MM.1S (cell line): ENCODE measurements at regions not wholly inside any gene's neighbourhood (a gene's known extent, or its start where the extent isn't known, plus 50 kb on each side); places are given as distances from the start of the nearest gene placed in this dataset.
A peak's percentile ranks its signal among the peaks of the same experiment; 100 is the strongest.

ENCODE experiments used
- DNase-seq: peaks from one replicate; pipeline ENCODE4 v3.0.0-alpha.2; 2015
- H2AFZ ChIP-seq: fragments of 300-600 bp; sonication (generic); 2 replicates; pipeline ENCODE4 v1.6.0; 2016; ENCODE audit warnings: antibody characterized with exemption, low read length
- H3F3A ChIP-seq: fragments of 300-600 bp; sonication (generic); 2 replicates; pipeline ENCODE4 v1.6.1; 2016; ENCODE audit warnings: mild to moderate bottlenecking, antibody characterized with exemption, low read length, moderate library complexity, mixed read lengths; ENCODE audit not compliant: insufficient read depth
- H3K27ac ChIP-seq: fragments of 300-600 bp; sonication (generic); 2 replicates; pipeline ENCODE4 v1.5.1; 2016; ENCODE audit warnings: mild to moderate bottlenecking, low read length
- H3K27me3 ChIP-seq: fragments of 300-600 bp; sonication (generic); replicated peaks from 2 replicates; pipeline ENCODE4 v1.6.0; 2016; ENCODE audit warnings: low read length; ENCODE audit not compliant: insufficient read depth
- H3K36me3 ChIP-seq: fragments of 300-600 bp; sonication (generic); replicated peaks from 2 replicates; pipeline ENCODE4 v1.6.1; 2016; ENCODE audit warnings: mild to moderate bottlenecking, low read length, mixed read lengths; ENCODE audit not compliant: insufficient read depth
- H3K4me1 ChIP-seq: fragments of 300-600 bp; sonication (generic); 2 replicates; pipeline ENCODE4 v1.6.1; 2016; ENCODE audit warnings: low read length, mixed read lengths
- H3K4me2 ChIP-seq: fragments of 300-600 bp; sonication (generic); 2 replicates; pipeline ENCODE4 v1.6.0; 2016; ENCODE audit warnings: low read depth, low read length
- H3K4me3 ChIP-seq: fragments of 300-600 bp; sonication (generic); 2 replicates; pipeline ENCODE4 v1.5.1; 2016; ENCODE audit warnings: low read length, mixed read lengths
- H3K79me2 ChIP-seq: fragments of 300-600 bp; sonication (generic); 2 replicates; pipeline ENCODE4 v1.6.1; 2016; ENCODE audit warnings: mixed run types, low read length, mixed read lengths
- H3K9ac ChIP-seq: fragments of 300-600 bp; sonication (generic); 2 replicates; pipeline ENCODE4 v1.6.1; 2016; ENCODE audit warnings: low read length, mixed read lengths
- H3K9me2 ChIP-seq: fragments of 300-600 bp; sonication (generic); replicated peaks from 2 replicates; pipeline ENCODE4 v1.6.1; 2016; ENCODE audit warnings: mild to moderate bottlenecking, low read length, mixed read lengths; ENCODE audit not compliant: insufficient read depth
- H3K9me3 ChIP-seq: fragments of 300-600 bp; sonication (generic); replicated peaks from 2 replicates; pipeline ENCODE4 v1.6.1; 2016; ENCODE audit warnings: mild to moderate bottlenecking, low read length, mixed read lengths; ENCODE audit not compliant: insufficient read depth
- H4K20me1 ChIP-seq: fragments of 300-600 bp; sonication (generic); 2 replicates; pipeline ENCODE4 v1.6.1; 2016; ENCODE audit warnings: mild to moderate bottlenecking, low read length, moderate library complexity, mixed read lengths; ENCODE audit not compliant: insufficient read depth
- EZH2 ChIP-seq: fragments of 300-600 bp; sonication (generic); optimal IDR thresholded peaks from 2 replicates; pipeline ENCODE3; 2017; ENCODE audit warnings: low read depth, mild to moderate bottlenecking, antibody characterized with exemption, low read length, mixed read lengths
- EZH2phosphoT487 ChIP-seq: fragments of 300-600 bp; sonication (generic); IDR thresholded peaks from 2 replicates; pipeline ENCODE4 v1.6.1; 2018; ENCODE audit warnings: antibody characterized with exemption, low read length
- TF ChIP-seq, protein P1 (sequence below): fragments of 300-600 bp; sonication (generic); IDR thresholded peaks from 2 replicates; pipeline ENCODE4 v1.5.1; 2016; ENCODE audit warnings: antibody characterized with exemption, low read length, mixed read lengths

DNA sequence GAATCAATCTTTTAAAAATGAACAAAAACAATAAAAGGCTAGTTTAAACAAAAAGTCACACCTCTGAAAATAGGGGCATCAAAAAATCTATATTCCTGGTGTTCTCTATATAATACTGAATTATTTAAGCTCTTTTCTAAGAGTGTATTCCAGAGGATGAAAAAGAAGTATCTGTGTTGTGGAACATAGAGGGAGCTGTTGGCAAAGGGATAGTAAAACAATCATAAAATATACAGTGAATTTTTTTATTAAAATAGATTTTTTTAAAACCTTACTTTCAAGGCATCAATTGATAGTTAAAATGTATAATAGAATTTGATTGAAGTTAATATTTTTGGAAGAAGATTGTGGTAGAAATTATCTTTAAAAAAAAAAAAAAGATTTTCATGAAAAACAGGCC is 1409.1 kb upstream of the CELF2 start:
- H2AFZ ChIP-seq = no peak overlapping the region
- no peaks in the 10 kb centered on the region for H3K79me2 ChIP-seq
- no peak overlapping the region for H3K9ac ChIP-seq
- no peaks in the 10 kb centered on the region for H3K9me2 ChIP-seq
- peaks cover 4% of the 10 kb centered on the region for H3F3A ChIP-seq
- H3K27ac ChIP-seq = no peak overlapping the region
- DNase-seq = no peak
- H3K4me3 ChIP-seq = no peak overlapping the region
- H3K36me3 ChIP-seq = no peaks in the 10 kb centered on the region
- no peaks in the 10 kb centered on the region for H3K9me3 ChIP-seq
- no peaks in the 10 kb centered on the region for H3K4me1 ChIP-seq
- TF ChIP-seq, protein P1, sequence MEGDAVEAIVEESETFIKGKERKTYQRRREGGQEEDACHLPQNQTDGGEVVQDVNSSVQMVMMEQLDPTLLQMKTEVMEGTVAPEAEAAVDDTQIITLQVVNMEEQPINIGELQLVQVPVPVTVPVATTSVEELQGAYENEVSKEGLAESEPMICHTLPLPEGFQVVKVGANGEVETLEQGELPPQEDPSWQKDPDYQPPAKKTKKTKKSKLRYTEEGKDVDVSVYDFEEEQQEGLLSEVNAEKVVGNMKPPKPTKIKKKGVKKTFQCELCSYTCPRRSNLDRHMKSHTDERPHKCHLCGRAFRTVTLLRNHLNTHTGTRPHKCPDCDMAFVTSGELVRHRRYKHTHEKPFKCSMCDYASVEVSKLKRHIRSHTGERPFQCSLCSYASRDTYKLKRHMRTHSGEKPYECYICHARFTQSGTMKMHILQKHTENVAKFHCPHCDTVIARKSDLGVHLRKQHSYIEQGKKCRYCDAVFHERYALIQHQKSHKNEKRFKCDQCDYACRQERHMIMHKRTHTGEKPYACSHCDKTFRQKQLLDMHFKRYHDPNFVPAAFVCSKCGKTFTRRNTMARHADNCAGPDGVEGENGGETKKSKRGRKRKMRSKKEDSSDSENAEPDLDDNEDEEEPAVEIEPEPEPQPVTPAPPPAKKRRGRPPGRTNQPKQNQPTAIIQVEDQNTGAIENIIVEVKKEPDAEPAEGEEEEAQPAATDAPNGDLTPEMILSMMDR = no peak; the same call in 1 of the 2 replicates
- TF ChIP-seq EZH2 (no peak), EZH2phosphoT487 (no peak)
- no peaks in the 10 kb centered on the region for H4K20me1 ChIP-seq
- H3K4me2 ChIP-seq = no peak overlapping the region
- H3K27me3 ChIP-seq = no peaks in the 10 kb centered on the region

DNA sequence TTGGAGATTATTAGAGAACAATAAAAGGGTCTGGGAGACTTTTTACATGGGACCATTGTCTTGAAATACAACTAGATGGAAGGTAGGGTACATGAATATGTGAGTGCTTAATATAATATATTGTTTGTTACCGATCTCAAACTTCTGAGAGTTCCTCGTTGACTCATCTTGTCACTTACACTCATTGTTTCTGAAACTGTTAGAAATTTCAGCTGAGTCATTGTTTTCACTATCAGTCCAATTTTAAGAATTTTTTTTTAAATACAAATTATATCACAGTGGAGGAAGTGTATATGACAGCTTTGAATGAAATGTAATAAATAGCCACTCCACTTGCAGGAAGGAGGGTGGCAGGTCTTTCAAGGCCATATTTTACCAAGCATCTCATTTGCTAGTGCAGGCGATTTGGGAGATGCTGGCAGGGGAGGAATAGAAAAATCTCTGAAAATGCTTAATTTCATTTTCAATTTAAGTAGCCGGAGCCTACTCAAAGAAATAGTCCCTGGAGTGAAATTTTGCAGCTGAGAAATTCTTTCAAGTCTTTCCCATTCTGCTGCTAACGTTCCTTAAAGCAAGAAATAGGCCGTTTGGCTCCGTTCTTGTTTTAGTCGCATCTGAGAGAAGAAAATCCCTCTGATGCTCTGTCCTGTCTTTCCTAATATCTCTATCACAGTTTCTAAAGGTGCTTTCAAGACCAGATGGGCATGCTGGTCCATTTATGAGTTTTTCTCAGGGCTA is 1404.2 kb upstream of the CELF2 start:
- Histone ChIP-seq H3K4me3 (no peak overlapping the region; the same call in 1 of the 2 replicates), H3K27me3 (no peaks in the 10 kb centered on the region), H3K9me2 (no peaks in the 10 kb centered on the region), H3K4me2 (peak overlapping the region; percentile 6; the same call in 1 of the 2 replicates), H2AFZ (no peak overlapping the region), H3F3A (peaks cover 4% of the 10 kb centered on the region), H3K4me1 (no peaks in the 10 kb centered on the region), H3K9ac (no peak overlapping the region), H3K9me3 (no peaks in the 10 kb centered on the region), H3K79me2 (no peaks in the 10 kb centered on the region), H4K20me1 (no peaks in the 10 kb centered on the region), H3K36me3 (no peaks in the 10 kb centered on the region), H3K27ac (no peak overlapping the region)
- TF ChIP-seq, protein P1 = no peak
- no peak for TF ChIP-seq EZH2
- TF ChIP-seq EZH2phosphoT487 = no peak
- DNase-seq = peak; percentile 62

- no peak overlapping the region for H3K4me3 ChIP-seq
Measured at GRCh38 chr10:9615189-9615588, 1402.5 kb upstream of the CELF2 start.

More at GRCh38 chr10:9615189-9615588, 1402.5 kb upstream of the CELF2 start:
- no peaks in the 10 kb centered on the region for H3K9me2 ChIP-seq
- no peak overlapping the region for H3K27ac ChIP-seq
- H2AFZ ChIP-seq = no peak overlapping the region
- no peak overlapping the region for H3K4me2 ChIP-seq
- H3K36me3 ChIP-seq = no peaks in the 10 kb centered on the region
- H3K27me3 ChIP-seq = no peaks in the 10 kb centered on the region
- peaks cover 4% of the 10 kb centered on the region for H3F3A ChIP-seq
- no peak for TF ChIP-seq EZH2phosphoT487
- TF ChIP-seq, protein P1 = no peak
- no peak overlapping the region for H3K9ac ChIP-seq
- no peaks in the 10 kb centered on the region for H3K79me2 ChIP-seq
- H3K4me1 ChIP-seq = no peaks in the 10 kb centered on the region
- DNase-seq = no peak
- no peaks in the 10 kb centered on the region for H3K9me3 ChIP-seq
- H4K20me1 ChIP-seq = no peaks in the 10 kb centered on the region
